ENCODE measurements at regions not wholly inside any gene's neighbourhood (a gene's known extent, or its start where the extent isn't known, plus 50 kb on each side); places are given as distances from the start of the nearest gene placed in this dataset.
"Not testable (repeated sequence)": the region's sequence is repeated elsewhere in the genome, so short reads cannot be mapped to it uniquely, and the experiment has no call there.

- DNase-seq: no peak
These were observed 207.0 kb upstream of the ATP10A start for GRCh38 chr15:26070095-26070532.

GRCh38 chr15:26069231-26069641, 206.1 kb upstream of the ATP10A start:
- no peak for DNase-seq

- no peak for DNase-seq
These were observed 203.8 kb upstream of the ATP10A start for GRCh38 chr15:26066896-26067295.

GRCh38 chr15:26065723-26066122, 202.6 kb upstream of the ATP10A start:
- no peak for DNase-seq

GRCh38 chr15:26061248-26061647, 198.1 kb upstream of the ATP10A start:
- no peak for DNase-seq

- DNase-seq: not testable (repeated sequence)
These were observed 193.6 kb upstream of the ATP10A start for GRCh38 chr15:26056766-26057165.

GRCh38 chr15:26051761-26052675, 188.9 kb upstream of the ATP10A start:
- DNase-seq: no peak

- DNase-seq: no peak
These were observed 187.9 kb upstream of the ATP10A start for GRCh38 chr15:26050984-26051383.

- DNase-seq: no peak
These were observed 187.0 kb upstream of the ATP10A start for GRCh38 chr15:26049900-26050657.

- DNase-seq: no peak
These were observed 185.5 kb upstream of the ATP10A start for GRCh38 chr15:26048669-26049068.

GRCh38 chr15:26045516-26045915, 182.4 kb upstream of the ATP10A start:
- no peak for DNase-seq

GRCh38 chr15:26043018-26043417, 179.9 kb upstream of the ATP10A start:
- DNase-seq: no peak

- DNase-seq: no peak
These were observed 175.6 kb upstream of the ATP10A start for GRCh38 chr15:26038693-26039092.

GRCh38 chr15:26037369-26037768, 174.2 kb upstream of the ATP10A start:
- no peak for DNase-seq

- DNase-seq: no peak
These were observed 170.4 kb upstream of the ATP10A start for GRCh38 chr15:26033493-26033892.

GRCh38 chr15:26032162-26032846, 169.2 kb upstream of the ATP10A start:
- DNase-seq: no peak

GRCh38 chr15:26029586-26029985, 166.5 kb upstream of the ATP10A start:
- DNase-seq: not testable (repeated sequence)

- no peak for DNase-seq
These were observed 166.0 kb upstream of the ATP10A start for GRCh38 chr15:26029146-26029545.

- DNase-seq: no peak
These were observed 165.1 kb upstream of the ATP10A start for GRCh38 chr15:26028086-26028740.

- DNase-seq: not testable (repeated sequence)
These were observed 163.5 kb upstream of the ATP10A start for GRCh38 chr15:26026671-26027070.

- DNase-seq: no peak
These were observed 161.1 kb upstream of the ATP10A start for GRCh38 chr15:26024241-26024640.

GRCh38 chr15:26023691-26024090, 160.6 kb upstream of the ATP10A start:
- DNase-seq: no peak

- no peak for DNase-seq
These were observed 160.1 kb upstream of the ATP10A start for GRCh38 chr15:26023231-26023630.
